ENCODE measurements at regions not wholly inside any gene's neighbourhood (a gene's known extent, or its start where the extent isn't known, plus 50 kb on each side); places are given as distances from the start of the nearest gene placed in this dataset.

DNA sequence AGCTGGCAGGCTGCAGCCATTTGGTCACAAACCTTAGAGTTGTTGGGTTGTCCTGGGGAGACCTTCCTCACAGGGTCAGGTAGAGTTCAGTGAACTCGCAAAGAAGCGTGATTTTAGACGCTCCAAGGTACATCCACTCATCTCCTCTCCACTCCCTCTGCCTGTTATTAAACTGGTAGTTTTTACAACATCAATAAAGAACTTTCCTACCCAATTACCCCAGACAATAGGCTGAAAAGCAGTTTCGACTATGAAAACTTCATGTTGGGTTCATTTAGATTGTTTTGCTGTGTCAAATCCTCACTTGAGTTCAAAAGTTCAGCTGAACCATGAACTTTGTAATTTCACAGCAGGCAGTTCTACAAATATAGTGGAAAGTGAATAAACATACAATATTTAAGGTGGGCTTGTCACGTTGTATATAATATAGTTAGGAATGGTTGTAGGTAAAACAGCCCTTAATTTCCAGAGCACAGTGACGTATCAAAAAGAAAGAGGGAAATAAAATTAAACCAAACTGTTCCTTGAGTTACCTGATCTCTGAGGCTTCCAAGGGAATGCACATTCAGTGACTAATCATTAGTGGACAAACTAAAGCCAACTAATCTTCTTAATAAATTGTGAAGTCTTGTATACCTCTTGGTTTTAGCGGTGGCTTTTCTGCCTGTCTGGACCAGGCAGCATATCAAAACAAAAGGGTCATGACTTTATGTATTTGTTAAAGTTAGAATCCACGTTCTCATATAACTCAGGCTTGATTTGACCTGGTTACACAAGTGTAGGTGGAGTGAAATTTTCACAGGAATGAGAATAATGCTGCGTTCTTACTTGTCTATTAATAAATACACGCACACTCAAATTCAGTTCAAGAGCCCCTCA lies 100.5 kb downstream of the CYP26A1 start:
- DNase-seq = peak in 1 of 5 donors; percentile 30
- Histone ChIP-seq H3K27me3 (ENCODE audit: control insufficient read depth, insufficient read depth, low read length) (no peaks in the 10 kb centered on the region), H3K27ac (ENCODE audit: low read depth in 2 of 2, low read length in 2 of 2) (no peak overlapping the region), H3K9ac (ENCODE audit: low read length in 3 of 3) (no peak overlapping the region), H3K36me3 (ENCODE audit: control insufficient read depth in 2 of 3, insufficient read depth in 3 of 3, low read length in 3 of 3) (no peaks in the 10 kb centered on the region), H3K9me3 (ENCODE audit: control insufficient read depth in 2 of 3, insufficient read depth in 1 of 3, low read length in 3 of 3) (no peaks in the 10 kb centered on the region), H3K4me1 (ENCODE audit: control insufficient read depth in 2 of 3, insufficient read depth in 2 of 3, low read depth in 1 of 3, low read length in 3 of 3) (peaks cover 0 to 8% (median 0%) of the 10 kb centered on the region in 3 donors), H3K4me3 (ENCODE audit: low read length in 3 of 3) (no peak overlapping the region)
- TF ChIP-seq CTCF (IDR thresholded peaks at IDR 0.05; ENCODE audit: borderline replicate concordance, extremely low read depth, insufficient read depth) = no peak
- FAIRE-seq = no peak
- intact Hi-C loops (cut with DNase I) = no loop called here

DNA sequence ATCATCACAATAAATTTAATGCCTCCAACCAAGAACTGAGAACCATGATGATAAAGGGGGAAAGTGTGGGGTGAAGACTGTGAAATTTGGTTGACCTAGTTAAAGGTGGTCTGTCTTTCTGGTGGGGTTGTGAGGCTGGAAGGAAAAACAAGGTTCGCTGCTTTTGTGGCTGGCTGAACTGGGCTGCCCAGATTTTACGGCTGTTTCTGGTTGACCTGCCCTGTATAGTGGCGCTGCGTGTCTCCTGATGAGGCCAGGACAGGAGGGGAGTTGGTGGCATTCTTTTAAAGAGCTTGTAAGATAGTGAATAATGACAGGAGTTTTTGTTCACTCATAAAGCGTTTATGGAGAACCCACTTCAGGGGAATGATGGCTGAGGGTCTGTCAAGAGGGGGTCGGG lies 101.8 kb downstream of the CYP26A1 start:
- no peak for DNase-seq
- no peak for FAIRE-seq
- Histone ChIP-seq H3K36me3 (ENCODE audit: control insufficient read depth in 2 of 3, insufficient read depth in 3 of 3, low read length in 3 of 3) (no peaks in the 10 kb centered on the region), H3K9ac (ENCODE audit: low read length in 3 of 3) (no peak overlapping the region), H3K9me3 (ENCODE audit: control insufficient read depth in 2 of 3, insufficient read depth in 1 of 3, low read length in 3 of 3) (no peaks in the 10 kb centered on the region), H3K4me3 (ENCODE audit: low read length in 3 of 3) (no peak overlapping the region), H3K4me1 (ENCODE audit: control insufficient read depth in 2 of 3, insufficient read depth in 2 of 3, low read depth in 1 of 3, low read length in 3 of 3) (peaks cover 0 to 8% (median 0%) of the 10 kb centered on the region in 3 donors), H3K27ac (ENCODE audit: low read depth in 2 of 2, low read length in 2 of 2) (no peak overlapping the region), H3K27me3 (ENCODE audit: control insufficient read depth, insufficient read depth, low read length) (no peaks in the 10 kb centered on the region)
- intact Hi-C loops (cut with DNase I) = no loop called here
- no peak for TF ChIP-seq CTCF (IDR thresholded peaks at IDR 0.05; ENCODE audit: borderline replicate concordance, extremely low read depth, insufficient read depth)

DNA sequence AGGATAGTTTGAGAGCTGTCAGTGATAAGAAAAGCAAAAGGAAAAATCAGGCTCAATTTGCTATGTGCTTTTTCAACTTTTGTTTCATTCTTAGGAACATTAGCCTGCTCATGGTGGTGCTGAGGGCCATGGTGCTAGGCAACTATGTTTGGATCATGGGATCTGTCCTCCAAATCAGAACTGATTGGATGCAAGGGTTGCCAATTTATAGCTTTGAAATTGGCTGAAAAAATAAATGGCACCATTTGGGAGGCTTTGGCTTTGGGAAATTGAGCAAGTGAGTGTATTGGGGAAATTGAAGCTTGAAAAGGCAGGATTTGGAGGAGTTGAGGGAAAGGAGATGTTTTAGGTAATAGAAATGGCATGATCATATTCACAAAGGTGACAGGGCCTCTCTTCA lies 103.8 kb downstream of the CYP26A1 start:
- Histone ChIP-seq H3K9ac (ENCODE audit: low read length in 3 of 3) (no peak overlapping the region), H3K36me3 (ENCODE audit: control insufficient read depth in 2 of 3, insufficient read depth in 3 of 3, low read length in 3 of 3) (no peaks in the 10 kb centered on the region), H3K4me1 (ENCODE audit: control insufficient read depth in 2 of 3, insufficient read depth in 2 of 3, low read depth in 1 of 3, low read length in 3 of 3) (peaks cover 0 to 8% (median 0%) of the 10 kb centered on the region in 3 donors), H3K27ac (ENCODE audit: low read depth in 2 of 2, low read length in 2 of 2) (no peak overlapping the region), H3K9me3 (ENCODE audit: control insufficient read depth in 2 of 3, insufficient read depth in 1 of 3, low read length in 3 of 3) (no peaks in the 10 kb centered on the region), H3K27me3 (ENCODE audit: control insufficient read depth, insufficient read depth, low read length) (no peaks in the 10 kb centered on the region), H3K4me3 (ENCODE audit: low read length in 3 of 3) (no peak overlapping the region)
- intact Hi-C loops (cut with DNase I) = no loop called here
- DNase-seq = no peak
- FAIRE-seq = no peak
- TF ChIP-seq CTCF (IDR thresholded peaks at IDR 0.05; ENCODE audit: borderline replicate concordance, extremely low read depth, insufficient read depth) = no peak

Data from kidney (tissue), 13 donors.